Stimulated activated CD8-positive, alpha-beta memory T cell treated with anti-CD3 and anti-CD28 coated beads, Interleukin-15, amount 100 ng/mL, for 24 hours (primary cell): ENCODE measurements at regions not wholly inside any gene's neighbourhood (a gene's known extent, or its start where the extent isn't known, plus 50 kb on each side); places are given as distances from the start of the nearest gene placed in this dataset.

Source experiments
- DNase-seq: peaks from one replicate; pipeline ENCODE4 v3.0.0-alpha.2; 2020; ENCODE audit warnings: low read depth

GRCh38 chr1:5812295-5812694 lies 179.9 kb downstream of the NPHP4 start:
- DNase-seq = no peak

GRCh38 chr1:5811419-5811818 lies 180.8 kb downstream of the NPHP4 start:
- no peak for DNase-seq

- DNase-seq = no peak
Measured at GRCh38 chr1:5810553-5811270, 181.5 kb downstream of the NPHP4 start.

DNA sequence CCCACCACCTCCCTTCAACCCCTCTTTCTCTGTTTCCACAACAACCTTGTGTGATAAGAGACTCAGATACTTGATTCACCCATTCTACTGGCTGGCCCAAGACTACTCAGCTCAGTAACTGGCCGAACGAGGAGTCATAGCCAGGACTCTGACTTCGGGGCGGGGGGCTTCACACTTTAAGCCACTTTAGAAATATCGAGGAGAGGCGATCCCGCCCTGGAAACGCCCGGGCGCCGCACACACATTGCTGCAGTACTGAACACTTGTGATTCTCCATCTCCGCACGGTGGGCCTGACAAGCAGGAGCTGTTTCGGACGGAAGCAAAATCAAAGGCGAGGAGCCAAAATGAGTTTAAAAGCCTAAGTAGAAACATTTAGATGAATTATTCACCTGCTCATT lies 182.1 kb downstream of the NPHP4 start:
- no peak for DNase-seq

- no peak for DNase-seq
Measured at GRCh38 chr1:5809207-5809788, 182.9 kb downstream of the NPHP4 start.

DNA sequence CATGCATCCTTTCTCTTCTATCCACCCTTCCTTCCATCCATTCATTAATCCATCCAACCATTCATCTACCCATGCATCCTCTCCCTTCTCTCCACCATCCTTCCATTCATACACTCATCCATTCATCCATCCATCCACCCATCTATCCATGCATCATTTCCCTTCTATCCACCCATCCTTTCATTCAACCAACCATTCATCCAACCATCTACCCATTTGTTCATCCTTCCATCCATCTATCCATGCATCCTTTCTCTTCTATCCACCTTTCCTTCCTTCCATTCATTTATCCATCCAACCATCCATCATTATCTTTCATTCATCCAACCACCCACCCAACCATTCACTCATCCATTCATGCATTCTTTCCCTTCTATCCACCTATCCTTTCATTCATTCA lies 188.4 kb downstream of the NPHP4 start:
- no peak for DNase-seq

GRCh38 chr1:5802606-5803005 lies 189.6 kb downstream of the NPHP4 start:
- DNase-seq = no peak

DNA sequence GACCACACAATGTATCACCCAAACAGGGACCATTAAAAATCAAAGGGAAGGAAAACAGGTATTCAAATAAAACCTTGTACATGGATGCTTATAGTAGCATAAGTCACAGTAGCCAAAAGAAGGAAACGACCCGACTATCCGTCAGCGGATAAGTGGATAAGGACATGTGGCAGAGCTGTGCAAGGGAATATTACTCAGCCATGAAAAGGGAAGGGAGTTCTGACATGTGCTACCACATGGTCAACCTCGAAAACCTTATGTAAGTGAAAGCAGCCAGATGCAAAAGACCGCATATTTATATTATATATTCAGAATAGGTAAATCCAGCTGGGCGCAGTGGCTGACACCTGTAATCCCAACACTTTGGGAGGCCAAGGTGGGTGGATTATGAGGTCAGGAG lies 193.3 kb downstream of the NPHP4 start:
- no peak for DNase-seq

- DNase-seq = no peak
Measured at GRCh38 chr1:5798151-5798730, 194.0 kb downstream of the NPHP4 start.

DNA sequence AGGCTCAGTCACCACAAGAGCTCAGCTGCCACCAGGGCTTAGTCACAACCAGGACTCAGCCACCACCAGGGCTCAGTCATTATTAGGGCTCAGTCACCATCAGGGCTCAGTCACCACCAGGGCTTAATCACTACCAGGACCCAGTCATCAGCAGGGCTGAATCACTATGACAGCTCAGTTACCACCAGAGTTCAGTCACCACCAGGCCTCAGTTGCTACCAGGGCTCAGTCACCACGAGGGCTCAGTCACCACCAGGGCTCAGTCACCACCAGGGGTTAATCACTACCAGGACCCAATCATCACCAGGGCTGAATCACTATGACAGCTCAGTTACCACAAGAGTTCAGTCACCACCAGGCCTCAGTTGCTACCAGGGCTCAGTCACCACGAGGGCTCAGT lies 196.2 kb downstream of the NPHP4 start:
- DNase-seq = no peak

DNA sequence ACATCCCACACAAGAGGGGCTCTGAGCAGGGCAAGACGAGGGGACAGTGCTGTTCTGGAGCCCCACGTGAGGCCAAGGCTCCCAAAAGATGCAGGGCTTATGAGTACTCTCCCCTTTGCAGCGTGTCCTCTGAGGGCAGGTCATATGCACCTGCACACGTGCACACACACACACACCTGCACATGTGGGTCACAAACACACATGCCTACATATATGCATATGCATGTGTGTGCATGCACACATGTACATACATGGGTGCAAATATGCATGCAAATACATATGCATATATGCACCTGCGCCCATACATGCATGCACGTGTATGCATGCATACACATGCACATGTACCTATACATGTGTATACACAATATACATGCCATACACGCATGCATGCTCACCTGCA lies 197.9 kb downstream of the NPHP4 start:
- no peak for DNase-seq

DNA sequence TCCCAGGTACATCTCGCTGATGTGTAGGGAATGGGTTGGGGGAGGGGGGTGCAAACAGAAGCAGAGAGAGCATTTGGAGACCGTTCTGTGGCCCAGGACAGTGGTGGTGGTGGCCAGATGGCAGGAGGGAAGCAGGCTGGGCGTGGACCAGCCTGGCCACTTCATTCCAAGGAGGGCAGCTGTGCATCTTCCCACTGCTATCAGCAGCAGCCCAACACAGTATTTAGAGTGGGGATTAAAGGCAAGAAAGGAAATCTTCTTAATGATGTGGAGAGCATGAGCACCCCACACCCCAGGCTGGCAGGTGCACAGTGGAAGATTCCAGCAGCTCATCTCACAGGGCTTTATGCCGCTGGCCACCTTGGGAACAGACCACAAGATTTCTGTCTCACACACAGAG lies 198.7 kb downstream of the NPHP4 start:
- no peak for DNase-seq

GRCh38 chr1:5781079-5781478 lies 211.1 kb downstream of the NPHP4 start:
- DNase-seq = no peak

DNA sequence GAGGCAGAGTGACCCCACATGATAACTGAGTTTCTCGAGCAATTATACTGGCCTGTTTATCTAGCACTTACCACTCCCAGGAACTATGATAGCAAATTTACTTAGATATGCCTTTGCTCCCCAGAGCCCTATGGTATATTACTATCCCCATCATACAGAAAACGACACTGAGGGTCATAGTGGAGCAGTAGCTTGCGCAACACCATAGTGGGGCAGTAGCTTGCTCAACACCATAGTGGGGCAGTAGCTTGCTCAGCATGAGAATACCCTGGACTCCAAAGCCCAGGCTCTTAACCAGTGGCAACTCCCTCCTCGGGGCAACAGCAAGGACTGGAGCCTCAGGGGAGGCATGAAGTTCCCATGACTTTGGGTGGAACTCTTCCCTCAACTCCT lies 211.9 kb downstream of the NPHP4 start:
- no peak for DNase-seq

DNA sequence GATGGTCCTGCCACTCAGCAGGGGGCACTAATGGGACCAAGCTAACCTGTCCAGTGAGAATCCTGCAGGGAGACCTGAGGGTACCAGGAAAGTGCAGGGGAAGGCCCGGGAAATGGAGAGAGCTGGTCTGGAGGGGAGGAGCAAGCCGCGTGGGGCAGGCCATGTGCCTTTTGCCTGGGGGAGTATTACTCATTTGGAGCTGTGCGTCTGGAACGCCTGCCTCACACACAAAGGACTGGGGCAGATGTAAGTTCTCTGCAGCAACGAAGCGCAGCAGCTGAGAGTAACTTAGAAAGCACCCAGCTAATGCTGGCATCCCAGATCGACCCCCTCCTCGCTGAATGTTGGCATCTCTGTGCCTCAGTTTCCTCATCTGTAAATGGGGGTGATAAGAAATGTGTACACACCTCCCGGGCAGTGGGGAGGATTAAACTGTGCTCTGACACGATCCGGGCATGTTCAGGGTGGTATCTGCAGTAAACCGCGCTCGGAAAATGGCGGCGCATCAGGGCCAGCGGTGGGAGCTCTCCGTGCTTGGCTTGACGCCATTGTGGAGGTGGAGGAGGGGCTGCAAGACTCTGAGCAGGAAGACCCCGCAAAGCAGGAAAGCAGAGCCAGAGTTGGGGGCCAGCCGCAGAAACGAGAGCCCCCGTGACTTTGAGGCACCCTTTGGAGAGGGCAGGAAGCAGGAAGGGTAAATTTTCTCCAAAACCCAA lies 212.5 kb downstream of the NPHP4 start:
- DNase-seq = no peak

DNA sequence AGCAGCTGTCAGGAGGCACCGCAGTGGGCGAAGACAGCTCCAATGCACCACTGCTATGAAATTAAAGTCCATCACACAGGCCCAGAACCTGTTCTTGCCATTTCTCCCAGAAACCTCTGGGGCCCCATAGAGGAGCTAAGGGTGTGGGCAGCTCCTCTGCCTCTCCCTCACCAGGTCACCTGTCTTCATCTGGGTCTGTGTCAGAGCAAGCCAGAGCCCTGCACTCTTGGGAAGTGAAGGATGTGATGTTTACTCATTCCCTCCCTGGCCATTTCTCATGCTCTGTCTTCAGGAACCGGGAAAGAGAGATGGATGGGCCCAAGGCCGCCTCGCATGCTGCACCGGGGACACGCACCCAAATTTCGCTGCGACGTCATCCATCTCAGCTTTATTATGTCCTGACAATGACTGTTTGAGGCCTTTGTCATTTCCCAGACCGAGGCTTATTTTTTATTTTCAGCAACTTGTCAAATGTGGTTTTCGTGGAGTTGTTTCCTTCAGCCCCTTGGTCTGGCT lies 216.1 kb downstream of the NPHP4 start:
- DNase-seq = no peak

- DNase-seq = no peak
Measured at GRCh38 chr1:5774019-5774418, 218.2 kb downstream of the NPHP4 start.

- DNase-seq = no peak
Measured at GRCh38 chr1:5771788-5772187, 220.4 kb downstream of the NPHP4 start.

DNA sequence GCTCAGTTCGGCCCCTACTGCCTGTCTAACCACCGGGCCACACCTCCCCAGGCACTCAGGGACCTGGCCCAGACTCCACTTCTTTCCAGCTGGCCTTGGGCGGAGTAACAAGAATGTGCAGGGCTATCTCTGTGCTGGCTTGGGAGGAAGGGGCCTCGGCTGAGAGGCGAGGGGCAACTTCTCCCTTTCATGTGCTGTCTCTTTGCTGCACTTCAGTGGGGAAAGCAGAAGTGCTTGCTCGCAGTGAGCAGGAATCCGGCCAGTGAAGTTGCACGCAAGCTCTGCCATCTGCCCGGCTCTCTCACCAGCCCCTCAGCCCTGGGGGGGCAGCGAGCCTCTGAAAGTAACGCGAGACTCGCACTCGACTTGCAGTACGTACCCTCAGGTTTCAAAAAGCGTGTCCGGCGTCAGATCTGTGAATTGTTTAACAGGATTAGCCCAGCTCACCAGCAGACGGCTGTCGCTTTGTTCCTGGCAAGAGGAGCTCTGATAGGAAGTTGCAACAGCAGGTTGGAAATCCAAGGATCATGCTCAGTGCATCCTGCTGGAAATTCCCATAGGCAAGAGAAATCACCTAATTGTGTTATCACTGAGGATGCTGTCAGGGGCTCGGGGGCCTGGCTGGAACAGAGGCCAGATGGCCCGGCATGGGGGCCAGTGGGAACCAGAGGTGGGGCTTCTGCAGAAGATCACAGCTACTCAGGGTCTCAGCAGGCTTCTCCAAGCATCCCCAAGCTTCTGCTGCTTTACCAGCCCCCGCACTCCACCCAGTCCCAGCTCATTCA lies 221.1 kb downstream of the NPHP4 start:
- no peak for DNase-seq

GRCh38 chr1:5769760-5770159 lies 222.5 kb downstream of the NPHP4 start:
- DNase-seq = no peak

DNA sequence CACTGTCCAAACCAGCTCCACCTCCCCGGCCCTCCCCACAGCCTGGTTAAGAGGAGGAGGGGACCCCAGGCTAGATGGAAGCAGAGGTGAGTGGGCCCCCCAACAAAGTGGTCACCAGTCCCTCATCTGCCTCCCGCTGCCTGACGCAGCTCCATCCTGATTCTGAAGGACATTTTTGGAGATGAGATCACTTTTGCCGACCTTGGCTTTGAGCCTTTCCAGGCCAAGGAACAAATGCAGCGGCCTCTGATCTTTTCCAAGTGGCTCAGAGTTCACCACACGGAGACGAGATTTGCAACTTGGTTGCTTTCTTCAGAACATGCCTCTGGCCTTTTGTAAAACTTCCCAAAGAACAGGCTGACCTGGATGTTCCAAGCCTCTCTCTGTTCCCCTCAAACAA lies 223.1 kb downstream of the NPHP4 start:
- DNase-seq = no peak

DNA sequence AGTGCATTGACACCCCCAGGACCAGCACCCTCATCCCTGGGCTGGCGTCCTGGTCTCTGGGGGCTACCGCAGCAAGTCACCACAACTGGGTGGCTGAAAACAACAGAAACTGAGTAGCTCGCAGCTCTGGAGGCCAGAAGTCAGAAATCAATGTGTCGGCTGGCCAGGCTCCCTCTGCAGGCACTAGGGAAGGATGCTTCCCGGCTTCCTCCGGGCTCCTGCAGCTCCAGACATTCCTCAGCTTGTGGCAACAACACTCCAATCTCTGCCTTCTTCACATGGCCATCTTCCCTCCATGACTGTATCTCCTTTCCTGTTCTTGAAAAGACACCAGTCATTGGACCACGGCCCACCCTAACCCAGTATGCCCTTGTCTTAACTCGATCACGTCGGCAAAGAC lies 224.2 kb downstream of the NPHP4 start:
- no peak for DNase-seq
